Colon (tissue), 2 donors: ENCODE measurements at regions not wholly inside any gene's neighbourhood (a gene's known extent, or its start where the extent isn't known, plus 50 kb on each side); places are given as distances from the start of the nearest gene placed in this dataset.

Experiments
- FAIRE-seq: peaks from 2 replicates; lab custom pipeline; 2012; peaks lifted over from hg19 to GRCh38; lab: Jason Lieb, UNC
- donor health status: control.
- donor health status: control.

- no peak for FAIRE-seq
These were observed 1378.1 kb downstream of the DSC3 start for GRCh38 chr18:29664278-29665036.

- no peak for FAIRE-seq
These were observed 1380.6 kb downstream of the DSC3 start for GRCh38 chr18:29661924-29662323.

- FAIRE-seq: no peak
These were observed 1381.8 kb downstream of the DSC3 start for GRCh38 chr18:29660777-29661176.

GRCh38 chr18:29653671-29654215 lies 1388.8 kb downstream of the DSC3 start:
- FAIRE-seq: no peak

GRCh38 chr18:29652797-29653196 lies 1389.7 kb downstream of the DSC3 start:
- no peak for FAIRE-seq

GRCh38 chr18:29651122-29651680 lies 1391.3 kb downstream of the DSC3 start:
- no peak for FAIRE-seq

- FAIRE-seq: no peak
These were observed 1393.7 kb downstream of the DSC3 start for GRCh38 chr18:29648891-29649290.

GRCh38 chr18:29647700-29648099 lies 1394.8 kb downstream of the DSC3 start:
- no peak for FAIRE-seq

- no peak for FAIRE-seq
These were observed 1398.3 kb downstream of the DSC3 start for GRCh38 chr18:29644276-29644675.

GRCh38 chr18:29629493-29630036 lies 1413.0 kb downstream of the DSC3 start:
- FAIRE-seq: no peak

- no peak for FAIRE-seq
These were observed 1416.4 kb downstream of the DSC3 start for GRCh38 chr18:29626094-29626493.

- FAIRE-seq: no peak
These were observed 1425.7 kb downstream of the DSC3 start for GRCh38 chr18:29616867-29617266.

GRCh38 chr18:29608982-29609381 lies 1432.1 kb upstream of the CDH2 start:
- no peak for FAIRE-seq

- no peak for FAIRE-seq
These were observed 1428.4 kb upstream of the CDH2 start for GRCh38 chr18:29605365-29605764.

- FAIRE-seq: no peak
These were observed 1420.0 kb upstream of the CDH2 start for GRCh38 chr18:29596959-29597358.

- no peak for FAIRE-seq
These were observed 1417.6 kb upstream of the CDH2 start for GRCh38 chr18:29594493-29594892.

GRCh38 chr18:29588446-29589100 lies 1411.6 kb upstream of the CDH2 start:
- FAIRE-seq: no peak

GRCh38 chr18:29586210-29586609 lies 1409.3 kb upstream of the CDH2 start:
- no peak for FAIRE-seq

GRCh38 chr18:29560270-29560669 lies 1383.3 kb upstream of the CDH2 start:
- no peak for FAIRE-seq

- FAIRE-seq: no peak
These were observed 1379.1 kb upstream of the CDH2 start for GRCh38 chr18:29556070-29556469.

- no peak for FAIRE-seq
These were observed 1372.8 kb upstream of the CDH2 start for GRCh38 chr18:29549759-29550158.

- FAIRE-seq: no peak
These were observed 1370.7 kb upstream of the CDH2 start for GRCh38 chr18:29547626-29548025.

GRCh38 chr18:29540548-29540947 lies 1363.6 kb upstream of the CDH2 start:
- FAIRE-seq: no peak
